Right lobe of liver (tissue), 4 donors: ENCODE measurements at regions not wholly inside any gene's neighbourhood (a gene's known extent, or its start where the extent isn't known, plus 50 kb on each side); places are given as distances from the start of the nearest gene placed in this dataset.

Experiments used
- POLR2A ChIP-seq: fragments of 450-650 bp; IDR thresholded peaks from one replicate; pipeline ENCODE4 v1.6.1; 2017; ENCODE audit warnings: antibody characterized with exemption, mild to moderate bottlenecking
- TF ChIP-seq, protein P1 (sequence below), 4 donors: fragments of 200-600 bp in 3 of 4; fragments of 450-650 bp in 1 of 4; IDR thresholded peaks; one replicate each; pipeline versions ENCODE4 v1.5.1 to v1.8.0; 2016 to 2022; ENCODE audit warnings: antibody characterized with exemption in 4 of 4, mild to moderate bottlenecking in 2 of 4
- donor health status: DM: no; HTN: no; CAD: no.
- donor health status: DM: no; HTN: no; CAD: no.
- donor health status: DM: no; HTN: yes; CAD: no.

DNA sequence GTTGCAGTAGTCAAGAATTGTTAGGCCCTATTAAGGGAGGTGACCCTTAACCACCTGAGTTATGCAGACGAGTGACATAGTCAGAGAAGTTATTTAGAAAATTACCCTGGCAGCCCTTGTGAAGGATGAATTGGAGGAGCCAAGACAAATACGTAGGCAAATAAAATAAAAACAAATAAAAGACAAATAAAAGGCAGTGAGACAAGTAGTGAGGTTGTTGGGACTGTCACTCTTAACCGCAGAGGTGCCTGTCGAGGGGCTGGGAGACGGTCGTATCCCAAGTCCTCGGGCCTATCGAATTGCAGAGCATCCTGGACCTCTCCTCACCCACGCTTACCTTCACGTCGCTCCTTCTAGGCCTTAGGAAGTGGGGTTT is 58.0 kb upstream of the ZC4H2 start:
- TF ChIP-seq, protein P1, sequence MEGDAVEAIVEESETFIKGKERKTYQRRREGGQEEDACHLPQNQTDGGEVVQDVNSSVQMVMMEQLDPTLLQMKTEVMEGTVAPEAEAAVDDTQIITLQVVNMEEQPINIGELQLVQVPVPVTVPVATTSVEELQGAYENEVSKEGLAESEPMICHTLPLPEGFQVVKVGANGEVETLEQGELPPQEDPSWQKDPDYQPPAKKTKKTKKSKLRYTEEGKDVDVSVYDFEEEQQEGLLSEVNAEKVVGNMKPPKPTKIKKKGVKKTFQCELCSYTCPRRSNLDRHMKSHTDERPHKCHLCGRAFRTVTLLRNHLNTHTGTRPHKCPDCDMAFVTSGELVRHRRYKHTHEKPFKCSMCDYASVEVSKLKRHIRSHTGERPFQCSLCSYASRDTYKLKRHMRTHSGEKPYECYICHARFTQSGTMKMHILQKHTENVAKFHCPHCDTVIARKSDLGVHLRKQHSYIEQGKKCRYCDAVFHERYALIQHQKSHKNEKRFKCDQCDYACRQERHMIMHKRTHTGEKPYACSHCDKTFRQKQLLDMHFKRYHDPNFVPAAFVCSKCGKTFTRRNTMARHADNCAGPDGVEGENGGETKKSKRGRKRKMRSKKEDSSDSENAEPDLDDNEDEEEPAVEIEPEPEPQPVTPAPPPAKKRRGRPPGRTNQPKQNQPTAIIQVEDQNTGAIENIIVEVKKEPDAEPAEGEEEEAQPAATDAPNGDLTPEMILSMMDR (IDR thresholded peaks at IDR 0.05), result no peak
- no peak for TF ChIP-seq POLR2A
